ENCODE measurements at regions not wholly inside any gene's neighbourhood (a gene's known extent, or its start where the extent isn't known, plus 50 kb on each side); places are given as distances from the start of the nearest gene placed in this dataset.

DNA sequence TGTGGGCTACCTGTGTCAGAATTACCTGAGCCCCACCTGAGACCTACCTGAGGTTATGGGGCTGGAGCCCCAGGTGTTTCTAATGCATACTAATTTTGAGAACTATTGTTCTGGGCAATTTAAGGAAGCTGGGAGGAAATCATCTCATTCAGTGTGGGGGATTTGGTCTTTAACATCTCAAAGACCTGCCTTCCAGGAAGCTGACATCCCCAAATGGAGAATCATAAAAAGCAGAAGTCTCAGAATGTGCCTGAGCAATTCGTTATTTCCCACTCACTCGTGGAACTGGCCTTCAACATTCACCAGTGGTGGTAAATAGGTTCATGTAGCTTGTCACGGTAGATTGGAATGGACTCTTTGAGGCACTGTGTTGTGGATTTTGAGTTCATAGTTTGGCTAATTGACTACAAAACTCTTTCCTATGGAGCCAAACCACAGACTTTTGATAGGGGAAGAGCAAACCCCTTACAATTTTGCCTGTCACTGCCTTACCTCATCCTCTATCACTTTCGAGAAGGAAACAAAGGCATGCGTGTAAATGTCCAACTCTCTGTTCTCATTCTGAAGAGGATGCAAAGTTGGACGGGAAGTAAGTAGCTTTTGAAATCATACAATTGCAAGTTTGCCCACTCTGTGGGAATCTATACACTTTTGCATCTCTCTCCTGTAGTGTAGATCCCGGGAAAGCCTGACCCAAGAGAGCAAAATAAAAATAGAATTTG lies 521.0 kb upstream of the MDFIC2 start:
- H3K27ac ChIP-seq (ENCODE audit: low read depth, low read length), result no peak overlapping the region
- no peak overlapping the region for H3K4me2 ChIP-seq (ENCODE audit: low read length)
- TF ChIP-seq, protein P1, sequence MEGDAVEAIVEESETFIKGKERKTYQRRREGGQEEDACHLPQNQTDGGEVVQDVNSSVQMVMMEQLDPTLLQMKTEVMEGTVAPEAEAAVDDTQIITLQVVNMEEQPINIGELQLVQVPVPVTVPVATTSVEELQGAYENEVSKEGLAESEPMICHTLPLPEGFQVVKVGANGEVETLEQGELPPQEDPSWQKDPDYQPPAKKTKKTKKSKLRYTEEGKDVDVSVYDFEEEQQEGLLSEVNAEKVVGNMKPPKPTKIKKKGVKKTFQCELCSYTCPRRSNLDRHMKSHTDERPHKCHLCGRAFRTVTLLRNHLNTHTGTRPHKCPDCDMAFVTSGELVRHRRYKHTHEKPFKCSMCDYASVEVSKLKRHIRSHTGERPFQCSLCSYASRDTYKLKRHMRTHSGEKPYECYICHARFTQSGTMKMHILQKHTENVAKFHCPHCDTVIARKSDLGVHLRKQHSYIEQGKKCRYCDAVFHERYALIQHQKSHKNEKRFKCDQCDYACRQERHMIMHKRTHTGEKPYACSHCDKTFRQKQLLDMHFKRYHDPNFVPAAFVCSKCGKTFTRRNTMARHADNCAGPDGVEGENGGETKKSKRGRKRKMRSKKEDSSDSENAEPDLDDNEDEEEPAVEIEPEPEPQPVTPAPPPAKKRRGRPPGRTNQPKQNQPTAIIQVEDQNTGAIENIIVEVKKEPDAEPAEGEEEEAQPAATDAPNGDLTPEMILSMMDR (IDR thresholded peaks at IDR 0.05; ENCODE audit: low read depth, low read length, poor library complexity, severe bottlenecking), result no peak
- TF ChIP-seq EZH2phosphoT487 (IDR thresholded peaks at IDR 0.05; ENCODE audit: borderline replicate concordance, low read length), result no peak
- no peaks in the 10 kb centered on the region for H3K9me3 ChIP-seq (ENCODE audit: control insufficient read depth, insufficient read depth, low read length)
- no peaks in the 10 kb centered on the region for H4K20me1 ChIP-seq (ENCODE audit: control insufficient read depth, insufficient read depth, low read depth, low read length)
- H3K36me3 ChIP-seq (ENCODE audit: control insufficient read depth, low read length), result no peaks in the 10 kb centered on the region
- H3K79me2 ChIP-seq (ENCODE audit: control insufficient read depth, low read length), result no peaks in the 10 kb centered on the region
- no peaks in the 10 kb centered on the region for H3K27me3 ChIP-seq (ENCODE audit: control insufficient read depth, low read length)
- no peaks in the 10 kb centered on the region for H3K4me1 ChIP-seq (ENCODE audit: control insufficient read depth, low read length)
- no peak overlapping the region for H3K4me3 ChIP-seq (ENCODE audit: low read length)
- no peaks in the 10 kb centered on the region for H3K9me2 ChIP-seq (replicated peaks; ENCODE audit: control insufficient read depth, low read length)
- no peaks in the 10 kb centered on the region for H3F3A ChIP-seq (ENCODE audit: control insufficient read depth, insufficient read depth)

DNA sequence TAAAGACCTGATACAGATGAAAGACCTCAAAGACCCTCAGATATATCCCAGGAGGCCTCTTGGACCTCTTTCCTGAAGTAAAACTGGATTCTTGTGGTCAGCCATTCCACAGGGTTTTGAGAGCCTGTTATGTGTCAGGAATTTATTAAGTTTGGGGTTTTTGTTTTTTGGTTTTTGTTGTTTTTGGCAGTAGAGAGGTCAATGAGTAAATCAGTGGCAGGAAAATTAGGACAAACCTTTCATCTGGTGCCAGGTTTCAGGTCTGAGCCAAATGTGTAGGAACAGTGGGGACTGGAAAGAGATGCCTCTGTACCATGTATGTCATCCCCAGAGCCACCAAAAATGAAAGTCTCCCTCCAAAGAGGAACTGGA lies 520.4 kb upstream of the MDFIC2 start:
- Histone ChIP-seq H3F3A (ENCODE audit: control insufficient read depth, insufficient read depth) (no peaks in the 10 kb centered on the region), H3K79me2 (ENCODE audit: control insufficient read depth, low read length) (no peaks in the 10 kb centered on the region), H3K9me2 (replicated peaks; ENCODE audit: control insufficient read depth, low read length) (no peaks in the 10 kb centered on the region), H3K9me3 (ENCODE audit: control insufficient read depth, insufficient read depth, low read length) (no peaks in the 10 kb centered on the region), H3K4me2 (ENCODE audit: low read length) (no peak overlapping the region), H3K4me3 (ENCODE audit: low read length) (no peak overlapping the region), H3K36me3 (ENCODE audit: control insufficient read depth, low read length) (no peaks in the 10 kb centered on the region), H3K27ac (ENCODE audit: low read depth, low read length) (no peak overlapping the region), H3K4me1 (ENCODE audit: control insufficient read depth, low read length) (no peaks in the 10 kb centered on the region), H3K27me3 (ENCODE audit: control insufficient read depth, low read length) (no peaks in the 10 kb centered on the region), H4K20me1 (ENCODE audit: control insufficient read depth, insufficient read depth, low read depth, low read length) (no peaks in the 10 kb centered on the region)
- TF ChIP-seq, protein P1 (IDR thresholded peaks at IDR 0.05; ENCODE audit: low read depth, low read length, poor library complexity, severe bottlenecking), result no peak
- TF ChIP-seq EZH2phosphoT487 (IDR thresholded peaks at IDR 0.05; ENCODE audit: borderline replicate concordance, low read length), result no peak

DNA sequence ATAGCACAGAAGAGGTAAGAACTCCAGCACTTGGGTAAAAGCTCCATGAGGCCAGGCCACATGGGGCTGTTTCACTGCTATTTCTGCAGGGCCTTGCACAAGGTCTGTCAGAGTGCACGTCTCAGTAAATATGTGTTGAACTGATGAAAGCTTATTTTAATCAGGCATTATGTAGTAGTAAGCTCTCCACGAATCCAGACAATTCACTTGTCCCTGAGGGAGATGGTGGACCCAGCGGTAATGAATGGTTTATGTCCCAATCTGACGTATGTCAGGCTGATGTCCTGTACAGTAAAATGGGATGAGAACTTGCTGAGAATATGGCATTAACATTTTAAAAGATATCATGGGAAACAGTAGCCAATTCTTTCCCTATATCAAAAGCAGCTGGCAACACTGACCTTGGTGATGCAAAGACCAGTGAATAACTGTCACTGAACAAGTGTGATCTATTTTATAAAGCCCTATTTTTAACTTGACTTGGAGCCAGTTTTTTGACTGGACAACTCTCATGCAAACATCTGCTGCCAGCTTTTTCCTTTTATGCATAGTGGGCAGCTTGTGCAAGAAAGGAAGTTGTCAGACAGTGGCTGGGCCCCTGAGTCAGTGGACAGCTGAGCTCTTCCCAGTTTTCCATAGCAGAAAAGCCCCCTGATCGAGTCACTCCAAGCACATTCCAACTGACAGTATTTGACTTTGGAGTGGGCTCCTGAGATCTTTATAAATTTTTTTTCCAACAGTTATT lies 519.8 kb upstream of the MDFIC2 start:
- Histone ChIP-seq H3K27ac (ENCODE audit: low read depth, low read length) (no peak overlapping the region), H3K4me2 (ENCODE audit: low read length) (no peak overlapping the region)

More for the DNA sequence above, 519.8 kb upstream of the MDFIC2 start:
- no peaks in the 10 kb centered on the region for H3K79me2 ChIP-seq (ENCODE audit: control insufficient read depth, low read length)
- no peaks in the 10 kb centered on the region for H3K27me3 ChIP-seq (ENCODE audit: control insufficient read depth, low read length)
- H3K4me3 ChIP-seq (ENCODE audit: low read length), result no peak overlapping the region
- no peaks in the 10 kb centered on the region for H3F3A ChIP-seq (ENCODE audit: control insufficient read depth, insufficient read depth)
- TF ChIP-seq EZH2phosphoT487 (IDR thresholded peaks at IDR 0.05; ENCODE audit: borderline replicate concordance, low read length), result no peak
- TF ChIP-seq, protein P1 (IDR thresholded peaks at IDR 0.05; ENCODE audit: low read depth, low read length, poor library complexity, severe bottlenecking), result no peak
- H3K9me3 ChIP-seq (ENCODE audit: control insufficient read depth, insufficient read depth, low read length), result no peaks in the 10 kb centered on the region
- H4K20me1 ChIP-seq (ENCODE audit: control insufficient read depth, insufficient read depth, low read depth, low read length), result no peaks in the 10 kb centered on the region
- H3K9me2 ChIP-seq (replicated peaks; ENCODE audit: control insufficient read depth, low read length), result no peaks in the 10 kb centered on the region
- no peaks in the 10 kb centered on the region for H3K36me3 ChIP-seq (ENCODE audit: control insufficient read depth, low read length)
- H3K4me1 ChIP-seq (ENCODE audit: control insufficient read depth, low read length), result no peaks in the 10 kb centered on the region

All from DOHH2 (cell line).